ENCODE measurements at regions not wholly inside any gene's neighbourhood (a gene's known extent, or its start where the extent isn't known, plus 50 kb on each side); places are given as distances from the start of the nearest gene placed in this dataset.
"Not testable (repeated sequence)": the region's sequence is repeated elsewhere in the genome, so short reads cannot be mapped to it uniquely, and the experiment has no call there.

DNA sequence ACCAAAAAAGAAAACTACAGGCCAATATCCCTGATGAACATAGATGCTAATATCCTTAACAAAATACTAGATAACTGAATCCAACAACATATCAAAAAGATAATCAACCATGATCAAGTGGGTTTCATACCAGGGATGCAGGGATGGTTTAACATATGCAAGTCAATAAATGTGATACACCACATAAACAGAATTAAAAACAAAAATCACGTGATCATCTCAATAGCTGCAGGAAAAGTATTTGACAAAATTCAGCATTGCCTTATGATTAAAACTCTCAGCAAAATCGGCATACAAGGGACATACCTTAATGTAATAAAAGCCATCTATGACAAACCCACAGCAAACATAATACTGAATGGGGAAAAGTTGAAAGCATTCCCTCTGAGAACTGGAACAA lies 199.9 kb downstream of the TXNL1 start:
- not testable (repeated sequence) for DNase-seq

DNA sequence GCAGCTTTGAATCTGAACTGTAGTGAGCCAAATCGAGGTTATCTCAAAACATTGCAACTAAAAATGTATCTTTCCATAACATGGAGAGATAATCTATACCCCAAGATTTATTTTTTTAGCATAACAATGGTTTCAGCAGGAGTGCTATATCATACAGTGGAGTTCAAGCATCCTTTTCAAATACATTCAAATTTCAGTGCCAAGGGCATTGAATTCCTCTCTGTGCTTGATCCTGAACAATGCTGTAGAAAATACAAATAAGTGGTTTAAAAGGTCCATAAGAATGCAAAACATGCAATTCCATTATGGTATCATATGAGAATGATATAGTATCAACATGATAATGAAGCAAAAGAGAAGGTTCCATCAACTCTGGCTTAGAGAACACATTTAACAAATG lies 201.7 kb downstream of the TXNL1 start:
- DNase-seq, result no peak

- no peak for DNase-seq
These were observed 204.5 kb downstream of the TXNL1 start for GRCh38 chr18:56433919-56434318.

DNA sequence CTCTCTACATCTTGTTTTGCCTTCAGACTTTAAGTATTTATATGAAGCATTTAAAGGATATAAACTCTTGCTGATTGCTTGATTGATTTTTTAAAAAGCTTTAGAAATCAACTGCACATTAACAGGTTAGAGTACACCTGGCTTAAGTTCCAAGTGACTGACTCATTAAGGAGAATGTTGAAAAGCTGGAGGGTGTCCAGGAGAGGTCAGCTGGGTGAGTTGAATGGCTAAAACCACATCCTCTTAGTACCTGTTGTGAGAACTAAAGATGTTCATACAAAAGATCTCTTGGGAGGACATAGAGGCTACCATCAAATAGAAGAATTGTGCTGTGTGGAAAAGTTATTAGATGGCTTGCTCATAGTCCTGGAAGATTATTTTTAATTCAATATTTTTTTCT lies 206.8 kb downstream of the TXNL1 start:
- DNase-seq, result no peak

DNA sequence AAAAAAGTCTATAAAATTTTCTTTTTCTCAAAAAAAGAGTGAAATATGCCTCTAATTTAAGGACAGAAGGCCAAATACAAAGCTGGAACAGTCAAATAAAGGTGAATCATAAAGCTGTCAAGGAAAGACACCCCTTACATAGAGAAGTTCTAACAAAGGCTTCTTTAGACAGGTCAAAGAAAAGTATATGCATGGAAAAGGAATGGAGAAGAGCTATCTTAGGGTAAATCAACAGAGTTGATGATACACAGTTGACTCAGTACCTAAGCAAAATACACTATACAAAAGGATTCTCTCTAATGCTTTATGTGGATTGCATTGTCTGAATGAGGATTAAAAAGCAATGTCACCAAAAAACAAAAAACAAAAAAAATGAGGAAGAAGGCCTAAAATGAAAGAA lies 214.8 kb downstream of the TXNL1 start:
- DNase-seq, result no peak

- DNase-seq, result no peak
These were observed 216.7 kb downstream of the TXNL1 start for GRCh38 chr18:56421647-56422046.

GRCh38 chr18:56420868-56421267 lies 217.5 kb downstream of the TXNL1 start:
- DNase-seq, result not testable (repeated sequence)

DNA sequence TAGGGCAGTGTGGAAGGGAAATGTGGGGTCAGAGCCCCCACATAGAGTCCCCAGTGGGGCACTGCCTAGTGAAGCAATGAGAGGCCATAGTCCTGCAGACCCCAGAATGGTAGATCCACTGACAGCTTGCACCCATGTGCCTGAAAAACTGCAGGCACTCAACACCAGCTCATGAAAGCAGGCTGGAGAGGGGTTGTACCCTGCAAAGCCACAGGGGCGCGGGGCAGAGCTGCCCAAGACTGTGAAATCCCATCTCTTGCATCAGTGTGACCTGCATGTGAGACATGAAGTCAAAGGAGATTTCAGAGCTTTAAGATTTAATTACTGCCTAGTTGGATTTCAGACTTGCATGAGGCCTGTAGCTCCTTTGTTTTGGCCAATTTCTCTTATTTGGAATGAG lies 224.0 kb downstream of the TXNL1 start:
- DNase-seq, result no peak

DNA sequence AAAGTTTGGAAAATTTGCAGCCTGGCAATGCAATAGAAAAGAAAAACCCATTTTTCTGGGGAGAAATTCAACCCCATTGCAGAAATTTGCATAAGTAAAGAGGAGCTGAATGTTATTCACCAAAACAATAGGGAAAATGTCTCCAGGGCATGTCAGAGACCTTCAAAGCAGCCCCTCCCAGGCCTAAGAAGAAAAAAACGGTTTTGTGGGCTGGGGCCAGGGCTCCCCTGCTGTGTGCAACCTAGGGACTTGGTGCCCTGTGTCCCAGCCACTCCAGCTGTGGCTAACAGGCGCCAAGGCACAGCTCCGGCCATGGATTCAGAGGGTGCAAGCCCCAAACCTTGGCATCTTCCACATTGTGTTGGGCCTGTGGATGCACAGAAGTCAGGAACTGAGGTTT lies 224.5 kb downstream of the TXNL1 start:
- no peak for DNase-seq

GRCh38 chr18:56412951-56413350 lies 225.4 kb downstream of the TXNL1 start:
- DNase-seq, result no peak

- no peak for DNase-seq
These were observed 228.7 kb downstream of the TXNL1 start for GRCh38 chr18:56409736-56410135.

DNA sequence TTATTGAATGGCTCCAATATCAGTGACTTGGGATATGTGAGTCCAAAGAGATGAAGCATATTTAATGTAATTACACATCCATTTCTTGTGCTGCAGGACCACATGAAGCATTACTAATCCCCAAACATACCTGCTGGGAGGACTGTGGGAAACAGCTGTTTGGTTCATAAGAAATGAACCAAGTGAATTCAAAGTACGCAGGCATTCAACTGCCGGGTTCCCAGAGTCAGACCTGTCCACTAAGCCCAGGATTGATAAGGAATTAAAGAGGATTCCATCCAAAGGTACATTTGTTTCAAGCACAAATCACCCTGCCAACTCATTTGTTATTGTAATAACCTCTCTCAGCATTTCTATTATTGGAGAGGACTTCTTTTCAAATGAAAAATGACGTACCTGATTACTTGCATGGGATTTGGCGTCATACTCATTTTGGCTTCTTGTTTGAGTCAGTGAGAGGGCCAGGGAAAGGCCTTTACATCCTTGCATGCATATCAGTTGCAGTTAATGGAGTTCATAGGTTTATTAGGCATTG lies 230.7 kb downstream of the TXNL1 start:
- DNase-seq, result no peak

DNA sequence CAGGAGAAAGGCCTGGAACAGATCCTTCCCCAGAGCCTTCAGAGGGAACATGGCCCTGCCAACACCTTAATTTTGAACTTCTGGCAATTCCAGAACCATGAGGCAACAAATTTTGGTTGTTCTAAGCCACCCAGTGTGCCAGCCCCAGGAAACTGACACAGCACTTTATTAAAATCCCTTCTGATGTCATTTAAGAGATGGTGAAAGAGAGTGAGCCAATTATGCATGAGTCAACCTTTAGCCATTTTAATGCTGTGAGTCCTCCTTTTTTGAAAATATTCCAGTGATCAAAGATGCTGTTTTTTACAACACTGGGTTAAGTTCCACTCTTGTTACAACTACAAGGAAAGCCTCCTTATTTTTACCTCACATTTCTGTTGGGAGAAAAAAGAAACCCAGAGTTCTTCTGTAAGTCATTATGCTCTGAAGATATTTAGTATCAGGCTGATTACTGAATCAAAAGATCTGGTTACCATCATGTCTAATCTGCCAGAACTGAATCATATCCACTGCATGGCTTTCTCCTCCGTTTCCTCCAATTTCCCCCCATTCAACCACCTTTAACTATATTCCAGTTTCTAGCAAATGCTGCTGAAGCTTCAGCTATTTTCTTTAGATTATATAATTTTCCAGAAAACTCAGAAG lies 235.4 kb downstream of the TXNL1 start:
- no peak for DNase-seq

- no peak for DNase-seq
These were observed 244.5 kb downstream of the TXNL1 start for GRCh38 chr18:56393870-56394269.

DNA sequence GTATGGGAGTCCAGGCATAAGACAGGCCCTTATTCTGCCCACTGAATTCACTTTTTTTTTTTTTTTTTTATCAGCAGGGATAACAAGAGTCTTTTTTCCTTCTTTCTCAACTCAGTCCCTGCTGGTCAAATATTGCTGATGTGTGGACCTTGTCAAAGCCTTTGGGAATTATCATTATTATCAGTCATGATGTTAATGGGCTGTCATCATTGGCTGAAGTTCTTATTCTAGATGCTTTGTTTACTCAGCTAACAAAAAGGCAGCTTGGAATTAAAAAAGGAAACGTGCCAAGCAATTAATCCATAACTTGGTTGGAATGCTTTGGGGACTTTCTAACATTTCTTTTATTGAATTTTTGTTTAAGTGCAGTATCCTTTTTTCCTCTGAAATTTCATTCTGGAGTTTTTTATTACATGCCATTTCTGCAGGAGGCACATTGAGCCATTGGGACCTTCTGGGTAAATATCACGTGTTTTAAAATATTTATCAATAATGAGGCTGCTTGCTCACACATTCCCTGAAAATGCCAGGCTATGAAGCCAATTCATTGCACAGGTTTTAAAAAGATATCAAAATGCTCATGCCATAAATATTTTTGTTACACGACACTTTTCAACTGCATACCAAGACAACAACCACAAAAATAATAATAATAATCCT lies 246.3 kb downstream of the TXNL1 start:
- DNase-seq, result no peak

GRCh38 chr18:56390626-56391025 lies 247.8 kb downstream of the TXNL1 start:
- no peak for DNase-seq

DNA sequence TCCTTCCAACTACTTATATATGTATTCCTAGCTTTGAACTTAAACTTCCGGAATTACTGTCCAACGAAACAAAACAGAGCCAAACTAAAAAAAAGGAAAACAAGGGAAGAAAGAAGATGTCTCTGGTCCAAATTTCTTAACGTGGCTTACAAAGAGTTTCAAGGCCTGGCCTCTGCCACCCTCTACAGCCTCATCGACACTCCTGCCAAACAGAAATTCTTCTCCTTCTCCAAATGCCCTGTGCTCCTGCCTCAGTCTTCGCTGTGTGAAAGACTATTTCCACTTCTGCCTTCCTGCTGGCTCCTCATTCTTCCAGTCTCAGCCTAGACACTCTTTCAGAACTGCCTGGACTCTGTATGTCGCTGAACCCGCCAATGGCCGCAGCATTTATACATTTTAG lies 249.2 kb downstream of the TXNL1 start:
- DNase-seq, result no peak

- DNase-seq, result no peak
These were observed 249.8 kb downstream of the TXNL1 start for GRCh38 chr18:56388571-56388970.

GRCh38 chr18:56386856-56387255 lies 251.5 kb downstream of the TXNL1 start:
- DNase-seq, result no peak

DNA sequence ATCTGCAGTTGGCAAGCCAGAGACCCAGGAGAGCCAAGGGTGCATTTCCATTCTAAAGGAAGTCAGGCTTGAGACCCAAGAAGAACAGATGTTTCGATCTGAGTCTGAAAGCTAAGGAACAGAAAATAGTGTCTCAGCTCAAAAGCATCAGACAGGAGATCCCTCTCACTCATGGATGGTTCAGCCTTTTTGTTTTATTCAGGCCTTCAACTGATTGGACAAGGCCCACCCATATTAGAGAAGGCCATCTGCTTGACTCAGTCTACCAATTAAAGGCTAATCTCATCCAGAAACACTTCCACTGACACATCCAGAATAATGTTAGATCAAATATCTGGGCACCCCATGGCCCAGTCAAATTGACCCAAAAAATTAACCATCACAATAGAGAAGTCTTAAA lies 255.0 kb downstream of the TXNL1 start:
- no peak for DNase-seq

DNA sequence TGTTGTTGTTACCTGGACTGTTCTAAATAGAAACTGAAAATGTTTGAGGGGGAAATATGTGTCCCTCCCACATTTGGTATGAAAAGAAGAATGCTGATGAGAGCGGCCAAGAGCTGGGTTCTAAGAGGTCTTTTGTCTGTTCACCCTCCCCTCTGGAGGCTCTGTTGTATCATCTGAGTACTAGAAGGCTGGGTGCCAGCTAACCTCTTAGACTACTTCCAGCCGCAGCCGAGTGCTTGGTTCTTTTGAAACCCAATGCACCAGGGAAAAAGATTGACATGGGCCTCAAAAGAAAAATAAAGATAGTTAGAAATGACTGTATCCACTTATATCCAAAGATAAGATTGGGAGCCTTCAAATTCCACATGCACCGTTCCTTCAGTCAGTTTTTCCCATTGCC lies 255.9 kb downstream of the TXNL1 start:
- no peak for DNase-seq

DNA sequence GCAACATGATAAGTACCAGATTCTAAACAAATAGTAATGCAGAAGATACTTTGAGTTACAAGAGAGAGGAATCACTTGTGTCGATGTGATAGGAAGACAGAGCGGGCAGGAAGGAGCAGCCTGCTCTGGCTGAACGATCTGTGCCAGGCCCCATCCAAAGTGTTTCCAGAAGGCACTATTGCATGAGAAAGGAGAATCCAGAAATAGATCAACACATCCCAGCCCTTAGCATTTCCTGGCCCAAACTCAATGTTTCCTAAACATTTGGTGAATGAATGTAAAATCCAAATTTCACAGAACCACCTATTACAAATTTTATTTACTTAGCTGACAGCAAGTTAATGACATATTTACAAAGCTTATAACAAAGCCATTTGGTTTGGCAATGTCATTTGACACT lies 257.2 kb downstream of the TXNL1 start:
- DNase-seq, result no peak

GRCh38 chr18:56380685-56381084 lies 257.7 kb downstream of the TXNL1 start:
- DNase-seq, result no peak

- DNase-seq, result no peak
These were observed 259.1 kb downstream of the TXNL1 start for GRCh38 chr18:56379256-56379655.

- no peak for DNase-seq
These were observed 261.2 kb downstream of the TXNL1 start for GRCh38 chr18:56377231-56377630.
